ENCODE measurements at regions not wholly inside any gene's neighbourhood (a gene's known extent, or its start where the extent isn't known, plus 50 kb on each side); places are given as distances from the start of the nearest gene placed in this dataset.
A peak's percentile ranks its signal among the peaks of the same experiment; 100 is the strongest.
"Not testable (repeated sequence)": the region's sequence is repeated elsewhere in the genome, so short reads cannot be mapped to it uniquely, and the experiment has no call there.

DNA sequence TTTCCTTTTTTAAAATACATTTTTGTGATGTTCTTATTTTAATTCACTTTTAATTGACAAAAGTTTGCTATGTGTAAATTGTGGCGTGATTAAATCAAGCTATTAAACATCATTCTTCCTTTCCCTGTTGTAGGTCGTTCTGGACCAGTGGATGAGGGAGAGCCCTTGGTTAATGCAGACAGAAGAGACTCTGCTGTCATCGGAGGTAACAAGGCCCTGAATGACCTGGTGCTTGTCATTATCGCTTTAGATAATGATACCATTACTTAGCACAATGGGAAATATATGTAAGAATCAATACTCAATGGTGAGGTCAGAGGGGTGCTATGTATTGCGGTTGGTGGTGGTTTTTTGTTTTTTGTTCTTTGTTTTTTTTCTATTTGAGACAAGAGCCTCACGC, 296.4 kb upstream of the SPATA31A3 start:
- intact Hi-C loops (cut with micrococcal nuclease); H3K4me3 ChIP-seq; H3K27me3 ChIP-seq (ENCODE audit: control insufficient read depth in 2 of 2, insufficient read depth in 2 of 2, low read length in 2 of 2); H2AFZ ChIP-seq (ENCODE audit: low read depth, low read length); in situ Hi-C loops (cut with MboI); CTCF ChIA-PET (ENCODE audit: low intra/inter-chr PET ratio); H3K79me2 ChIP-seq (ENCODE audit: control insufficient read depth, insufficient read depth, low read length); FAIRE-seq; H3K4me1 ChIP-seq (replicated peaks in 1 of 2; ENCODE audit: control insufficient read depth in 2 of 2, insufficient read depth in 2 of 2, low read length in 2 of 2); H3K9me3 ChIP-seq (replicated peaks; ENCODE audit: control insufficient read depth, insufficient read depth, low read depth, low read length); H4K20me1 ChIP-seq (replicated peaks; ENCODE audit: control insufficient read depth, insufficient read depth, low read length); H3K4me2 ChIP-seq (ENCODE audit: insufficient read depth, low read length); H3K9me1 ChIP-seq (ENCODE audit: control insufficient read depth, insufficient read depth, low read length); POLR2A ChIA-PET; H3K36me3 ChIP-seq (ENCODE audit: control insufficient read depth, insufficient read depth, low read length); H3K9ac ChIP-seq (ENCODE audit: insufficient read depth in 1 of 2, low read depth in 2 of 2, low read length in 2 of 2); BruUV-seq (replicated peaks); H3K27ac ChIP-seq (ENCODE audit: extremely low read depth, low read depth, low read length); DNase-seq (ENCODE audit: extremely low read depth in 1 of 4, low spot score in 3 of 4): not testable (repeated sequence)
- ATAC-seq: peak; percentile 58; the same call in 2 of the 3 replicates
- WGBS (ENCODE audit: insufficient coverage, low coverage, missing lambda C conversion rate): no CpG with 5 or more reads among the region's 6 CpGs

DNA sequence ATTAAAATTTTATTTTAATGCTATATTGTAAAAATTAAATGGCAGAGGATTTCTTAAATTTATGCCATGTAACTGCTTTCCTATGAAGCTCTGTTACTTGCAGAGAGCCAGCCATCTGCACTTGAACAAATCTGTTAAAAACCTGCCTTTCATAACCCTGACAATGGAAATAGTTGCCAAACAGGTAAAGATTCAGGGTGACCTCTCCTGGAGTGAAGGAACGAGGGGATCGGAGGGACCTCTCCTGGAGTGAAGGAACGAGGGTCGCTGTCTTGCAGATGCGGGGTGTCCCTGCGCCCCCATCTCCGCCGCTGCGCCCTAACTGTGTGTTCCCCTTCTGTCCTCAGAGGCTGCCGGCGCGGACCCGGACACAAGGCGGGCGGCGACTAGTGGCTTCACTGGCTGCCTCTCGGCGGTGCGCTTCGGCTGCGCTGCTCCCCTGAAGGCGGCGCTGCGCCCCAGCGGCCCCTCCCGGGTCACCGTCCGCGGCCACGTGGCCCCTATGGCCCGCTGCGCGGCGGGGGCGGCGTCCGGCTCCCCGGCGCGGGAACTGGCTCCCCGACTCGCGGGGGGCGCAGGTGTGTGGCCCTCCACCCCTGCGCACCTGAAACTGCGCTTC, 295.9 kb upstream of the SPATA31A3 start:
- CTCF ChIA-PET (ENCODE audit: low intra/inter-chr PET ratio): not testable (repeated sequence)
- no CpG with 5 or more reads among the region's 46 CpGs for WGBS (ENCODE audit: insufficient coverage, low coverage, missing lambda C conversion rate)
- ATAC-seq: peak; percentile 99

DNA sequence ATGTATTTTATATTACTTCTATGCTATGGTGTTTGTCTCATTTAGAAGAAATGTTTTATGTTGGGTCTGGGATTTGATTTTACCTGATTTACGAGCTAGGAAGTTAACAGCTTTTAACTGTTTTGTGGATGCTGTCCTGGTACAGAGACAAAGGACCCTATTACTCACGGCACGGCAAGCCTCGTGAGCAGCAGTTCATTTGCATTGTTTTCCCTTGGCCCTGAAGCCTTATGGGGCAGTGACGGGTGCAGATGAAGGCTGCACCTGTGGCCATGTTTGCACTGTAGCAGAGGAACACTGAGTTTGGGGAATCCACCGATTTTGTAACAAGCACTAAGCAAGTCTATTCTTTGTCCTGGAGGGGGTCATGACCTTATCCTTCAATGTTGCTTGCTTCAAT, 291.9 kb upstream of the SPATA31A3 start:
- TSS peak; percentile 33 for BruUV-seq (replicated peaks)
- intact Hi-C loops (cut with micrococcal nuclease); H3K9me1 ChIP-seq (ENCODE audit: control insufficient read depth, insufficient read depth, low read length); DNase-seq (ENCODE audit: extremely low read depth in 1 of 4, low spot score in 3 of 4); POLR2A ChIA-PET; H3K27ac ChIP-seq (ENCODE audit: extremely low read depth, low read depth, low read length); H3K79me2 ChIP-seq (ENCODE audit: control insufficient read depth, insufficient read depth, low read length); H3K36me3 ChIP-seq (ENCODE audit: control insufficient read depth, insufficient read depth, low read length); H2AFZ ChIP-seq (ENCODE audit: low read depth, low read length); H3K9me3 ChIP-seq (replicated peaks; ENCODE audit: control insufficient read depth, insufficient read depth, low read depth, low read length); FAIRE-seq; H3K9ac ChIP-seq (ENCODE audit: insufficient read depth in 1 of 2, low read depth in 2 of 2, low read length in 2 of 2); CTCF ChIA-PET (ENCODE audit: low intra/inter-chr PET ratio); H4K20me1 ChIP-seq (replicated peaks; ENCODE audit: control insufficient read depth, insufficient read depth, low read length); H3K4me1 ChIP-seq (replicated peaks in 1 of 2; ENCODE audit: control insufficient read depth in 2 of 2, insufficient read depth in 2 of 2, low read length in 2 of 2); in situ Hi-C loops (cut with MboI); H3K27me3 ChIP-seq (ENCODE audit: control insufficient read depth in 2 of 2, insufficient read depth in 2 of 2, low read length in 2 of 2); H3K4me3 ChIP-seq; H3K4me2 ChIP-seq (ENCODE audit: insufficient read depth, low read length); ATAC-seq: not testable (repeated sequence)
- no CpG with 5 or more reads among the region's 6 CpGs for WGBS (ENCODE audit: insufficient coverage, low coverage, missing lambda C conversion rate)

More for the DNA sequence above, 295.9 kb upstream of the SPATA31A3 start:
- FAIRE-seq; H3K36me3 ChIP-seq (ENCODE audit: control insufficient read depth, insufficient read depth, low read length); H3K27me3 ChIP-seq (ENCODE audit: control insufficient read depth in 2 of 2, insufficient read depth in 2 of 2, low read length in 2 of 2); H3K27ac ChIP-seq (ENCODE audit: extremely low read depth, low read depth, low read length); H4K20me1 ChIP-seq (replicated peaks; ENCODE audit: control insufficient read depth, insufficient read depth, low read length); H3K4me3 ChIP-seq; H3K4me1 ChIP-seq (replicated peaks in 1 of 2; ENCODE audit: control insufficient read depth in 2 of 2, insufficient read depth in 2 of 2, low read length in 2 of 2); H3K79me2 ChIP-seq (ENCODE audit: control insufficient read depth, insufficient read depth, low read length); H3K9me1 ChIP-seq (ENCODE audit: control insufficient read depth, insufficient read depth, low read length); BruUV-seq (replicated peaks); H3K4me2 ChIP-seq (ENCODE audit: insufficient read depth, low read length); H3K9me3 ChIP-seq (replicated peaks; ENCODE audit: control insufficient read depth, insufficient read depth, low read depth, low read length); DNase-seq (ENCODE audit: extremely low read depth in 1 of 4, low spot score in 3 of 4); H3K9ac ChIP-seq (ENCODE audit: insufficient read depth in 1 of 2, low read depth in 2 of 2, low read length in 2 of 2); intact Hi-C loops (cut with micrococcal nuclease); H2AFZ ChIP-seq (ENCODE audit: low read depth, low read length); in situ Hi-C loops (cut with MboI); POLR2A ChIA-PET: not testable (repeated sequence)

DNA sequence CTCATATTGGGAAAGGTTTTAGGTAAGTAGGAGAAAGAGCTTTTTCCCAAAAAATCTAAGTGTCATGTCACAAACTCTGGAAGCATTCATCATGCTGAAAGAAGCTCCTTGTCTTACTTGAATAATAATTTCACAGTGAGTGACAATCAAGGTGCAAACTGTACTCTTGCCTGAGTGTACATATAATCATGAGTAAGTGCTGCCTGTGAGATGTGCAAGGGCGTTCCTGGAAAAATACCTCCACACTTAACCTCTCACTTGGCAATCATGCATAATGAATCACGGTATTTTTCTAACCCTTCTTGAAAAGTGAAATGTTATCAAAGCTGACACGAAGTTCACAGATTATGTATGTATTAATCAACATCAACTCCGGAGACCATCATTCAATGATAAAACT, 289.2 kb upstream of the SPATA31A3 start:
- POLR2A ChIA-PET; H3K79me2 ChIP-seq (ENCODE audit: control insufficient read depth, insufficient read depth, low read length); DNase-seq (ENCODE audit: extremely low read depth in 1 of 4, low spot score in 3 of 4); CTCF ChIA-PET (ENCODE audit: low intra/inter-chr PET ratio); BruUV-seq (replicated peaks); H3K9ac ChIP-seq (ENCODE audit: insufficient read depth in 1 of 2, low read depth in 2 of 2, low read length in 2 of 2); H3K27ac ChIP-seq (ENCODE audit: extremely low read depth, low read depth, low read length); H3K4me1 ChIP-seq (replicated peaks in 1 of 2; ENCODE audit: control insufficient read depth in 2 of 2, insufficient read depth in 2 of 2, low read length in 2 of 2); intact Hi-C loops (cut with micrococcal nuclease); H4K20me1 ChIP-seq (replicated peaks; ENCODE audit: control insufficient read depth, insufficient read depth, low read length); H3K9me3 ChIP-seq (replicated peaks; ENCODE audit: control insufficient read depth, insufficient read depth, low read depth, low read length); ATAC-seq; H2AFZ ChIP-seq (ENCODE audit: low read depth, low read length); H3K27me3 ChIP-seq (ENCODE audit: control insufficient read depth in 2 of 2, insufficient read depth in 2 of 2, low read length in 2 of 2); in situ Hi-C loops (cut with MboI); H3K4me3 ChIP-seq; H3K36me3 ChIP-seq (ENCODE audit: control insufficient read depth, insufficient read depth, low read length); H3K9me1 ChIP-seq (ENCODE audit: control insufficient read depth, insufficient read depth, low read length); H3K4me2 ChIP-seq (ENCODE audit: insufficient read depth, low read length); FAIRE-seq: not testable (repeated sequence)
- WGBS (ENCODE audit: insufficient coverage, low coverage, missing lambda C conversion rate): no CpG with 5 or more reads among the region's 4 CpGs
